Stimulated activated naive CD8-positive, alpha-beta T cell treated with anti-CD3 and anti-CD28 coated beads, Interleukin-15, Interleukin-2, amounts not matched to agents 100 ng/mL and 50 ng/mL, for 24 hours (primary cell): ENCODE measurements at regions not wholly inside any gene's neighbourhood (a gene's known extent, or its start where the extent isn't known, plus 50 kb on each side); places are given as distances from the start of the nearest gene placed in this dataset.
"Not testable (repeated sequence)": the region's sequence is repeated elsewhere in the genome, so short reads cannot be mapped to it uniquely, and the experiment has no call there.

ENCODE experiments used
- H3K27ac Mint-ChIP-seq: one replicate; pipeline ENCODE4 v1.8.0; 2021; ENCODE audit warnings: mild to moderate bottlenecking, mixed read lengths
- H3K27me3 Mint-ChIP-seq: one replicate; pipeline ENCODE4 v1.8.0; 2021; ENCODE audit warnings: mixed read lengths
- H3K36me3 Mint-ChIP-seq: one replicate; pipeline ENCODE4 v1.8.0; 2021; ENCODE audit warnings: low read depth, mixed read lengths
- H3K4me1 Mint-ChIP-seq: one replicate; pipeline ENCODE4 v1.8.0; 2021; ENCODE audit warnings: low read depth, mixed read lengths
- H3K4me3 Mint-ChIP-seq: one replicate; pipeline ENCODE4 v1.8.0; 2021; ENCODE audit warnings: mild to moderate bottlenecking, mixed read lengths
- H3K9me3 Mint-ChIP-seq: one replicate; pipeline ENCODE4 v1.8.0; 2021; ENCODE audit warnings: mixed read lengths

DNA sequence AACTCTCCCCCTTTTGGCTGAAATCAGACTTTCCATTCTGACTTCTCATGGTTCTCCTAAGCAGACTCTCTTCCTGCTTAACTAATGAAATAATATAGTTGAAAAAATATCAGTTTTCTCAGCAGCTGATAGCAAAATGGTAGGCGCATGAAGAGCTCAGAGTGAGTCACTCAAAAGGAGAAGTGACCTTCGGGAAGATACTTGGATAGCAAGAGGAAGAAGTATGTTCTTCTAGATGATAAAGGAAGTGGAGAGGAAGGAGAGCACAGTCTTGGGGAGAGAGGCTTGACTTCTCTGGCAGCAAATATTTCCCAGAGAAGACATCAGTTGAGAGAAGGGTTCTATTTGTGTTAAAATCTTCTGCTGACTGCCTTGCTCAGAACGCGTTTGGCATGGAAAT, 101.5 kb downstream of the TAF11L14 start:
- no peak overlapping the region for H3K4me3 Mint-ChIP-seq

GRCh38 chr5:17737092-17737491, 102.8 kb downstream of the TAF11L14 start:
- Mint-ChIP-seq H3K4me1 (no peaks in the 10 kb centered on the region), H3K36me3 (no peaks in the 10 kb centered on the region), H3K9me3 (peaks cover 8% of the 10 kb centered on the region), H3K27me3 (no peaks in the 10 kb centered on the region), H3K27ac (no peak overlapping the region), H3K4me3 (no peak overlapping the region)

More for the DNA sequence above, 101.5 kb downstream of the TAF11L14 start:
- no peaks in the 10 kb centered on the region for H3K4me1 Mint-ChIP-seq
- no peaks in the 10 kb centered on the region for H3K27me3 Mint-ChIP-seq
- H3K9me3 Mint-ChIP-seq = peaks cover 12% of the 10 kb centered on the region
- no peak overlapping the region for H3K27ac Mint-ChIP-seq
- no peaks in the 10 kb centered on the region for H3K36me3 Mint-ChIP-seq

GRCh38 chr5:17738446-17738845, 104.2 kb downstream of the TAF11L14 start:
- no peaks in the 10 kb centered on the region for H3K4me1 Mint-ChIP-seq
- H3K36me3 Mint-ChIP-seq = no peaks in the 10 kb centered on the region
- H3K27ac Mint-ChIP-seq = no peak overlapping the region
- H3K9me3 Mint-ChIP-seq = peaks cover 8% of the 10 kb centered on the region
- no peak overlapping the region for H3K4me3 Mint-ChIP-seq
- H3K27me3 Mint-ChIP-seq = no peaks in the 10 kb centered on the region

DNA sequence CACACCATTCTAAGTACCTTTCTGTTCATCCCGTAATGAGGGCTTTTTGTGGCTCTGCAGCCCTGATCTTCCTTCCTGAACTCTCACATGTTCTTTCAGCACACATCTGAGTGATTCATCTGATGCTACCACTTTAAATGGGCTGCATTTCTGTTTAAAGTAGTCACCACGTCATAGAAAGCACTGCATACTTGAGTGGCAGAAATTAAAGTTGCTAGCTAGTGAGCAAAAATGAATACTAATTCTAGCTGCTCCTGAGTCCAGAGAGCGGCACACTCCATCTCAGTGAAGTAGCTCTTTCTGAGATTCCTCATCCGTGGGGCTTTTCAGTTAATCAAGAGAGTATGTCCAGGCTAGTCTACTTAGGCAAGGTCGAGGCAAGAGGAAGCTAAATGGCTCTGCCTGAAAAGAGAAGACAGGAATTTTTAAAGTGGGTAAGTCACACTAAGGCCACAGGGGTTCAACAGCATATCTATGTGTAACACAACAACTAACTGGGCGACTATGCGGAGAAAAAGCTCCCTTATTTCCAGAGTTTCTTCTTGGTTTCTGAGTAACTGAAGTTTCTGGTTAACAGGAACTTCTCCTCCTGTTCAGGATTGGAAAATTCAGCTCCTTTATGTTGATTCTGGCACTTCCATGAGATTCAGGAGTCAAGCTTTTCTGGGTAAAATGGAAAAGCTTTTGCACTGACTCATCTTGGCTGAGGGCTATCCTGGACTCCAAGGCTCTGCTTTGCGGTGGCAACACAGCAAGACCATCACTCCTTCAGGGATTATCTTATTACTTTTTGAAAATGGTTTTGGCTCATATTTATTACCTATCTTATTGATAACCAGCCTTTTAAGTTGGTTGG, 109.5 kb downstream of the TAF11L14 start:
- Mint-ChIP-seq H3K27ac (no peak overlapping the region), H3K27me3 (no peaks in the 10 kb centered on the region), H3K4me1 (no peaks in the 10 kb centered on the region), H3K9me3 (peaks cover 4% of the 10 kb centered on the region), H3K4me3 (no peak overlapping the region), H3K36me3 (no peaks in the 10 kb centered on the region)

DNA sequence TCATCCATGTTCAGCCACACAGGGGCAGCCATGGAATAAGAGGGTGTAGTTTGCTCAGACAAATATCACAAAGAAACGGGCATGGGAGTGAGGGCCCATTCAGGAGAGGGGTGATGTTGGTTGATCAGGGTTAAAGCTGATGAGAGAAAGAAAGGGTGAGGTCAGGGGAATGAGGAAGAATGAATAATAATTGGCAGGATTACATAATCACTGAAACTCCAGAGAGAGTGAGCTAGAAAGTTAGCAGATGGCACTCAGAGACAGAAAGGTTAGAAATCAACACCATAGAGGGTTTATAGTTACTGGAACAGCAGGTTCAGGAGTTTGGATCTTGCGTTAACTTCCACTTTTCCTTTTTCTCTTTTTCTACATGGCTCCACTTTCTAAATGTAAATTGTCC, 113.9 kb downstream of the TAF11L14 start:
- Mint-ChIP-seq H3K27ac (no peak overlapping the region), H3K27me3 (no peaks in the 10 kb centered on the region), H3K36me3 (no peaks in the 10 kb centered on the region), H3K4me3 (no peak overlapping the region), H3K4me1 (no peaks in the 10 kb centered on the region), H3K9me3 (peaks cover 4% of the 10 kb centered on the region)

- Mint-ChIP-seq H3K27ac (no peak overlapping the region), H3K4me3 (no peak overlapping the region), H3K4me1 (no peaks in the 10 kb centered on the region), H3K27me3 (no peaks in the 10 kb centered on the region), H3K9me3 (peaks cover 4% of the 10 kb centered on the region), H3K36me3 (no peaks in the 10 kb centered on the region)
These were observed 114.7 kb downstream of the TAF11L14 start for GRCh38 chr5:17748941-17749340.

DNA sequence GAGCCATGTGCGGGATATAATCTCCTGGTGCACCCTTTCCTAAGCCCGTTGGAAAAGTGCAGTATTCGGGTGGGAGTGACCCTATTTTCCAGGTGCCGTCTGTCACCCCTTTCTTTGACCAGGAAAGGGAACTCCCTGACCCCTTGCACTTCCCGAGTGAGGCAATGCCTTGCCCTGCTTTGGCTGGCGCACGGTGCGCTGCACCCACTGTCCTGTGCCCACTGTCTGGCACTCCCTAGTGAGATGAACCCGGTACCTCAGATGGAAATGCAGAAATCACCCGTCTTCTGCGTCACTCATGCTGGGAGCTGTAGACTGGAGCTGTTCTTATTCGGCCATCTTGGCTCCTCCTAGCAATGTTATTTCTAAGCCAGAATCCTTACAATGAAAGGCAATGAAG, 121.1 kb downstream of the TAF11L14 start:
- H3K36me3 Mint-ChIP-seq, H3K4me3 Mint-ChIP-seq, H3K4me1 Mint-ChIP-seq, H3K9me3 Mint-ChIP-seq, H3K27ac Mint-ChIP-seq, H3K27me3 Mint-ChIP-seq: not testable (repeated sequence)

DNA sequence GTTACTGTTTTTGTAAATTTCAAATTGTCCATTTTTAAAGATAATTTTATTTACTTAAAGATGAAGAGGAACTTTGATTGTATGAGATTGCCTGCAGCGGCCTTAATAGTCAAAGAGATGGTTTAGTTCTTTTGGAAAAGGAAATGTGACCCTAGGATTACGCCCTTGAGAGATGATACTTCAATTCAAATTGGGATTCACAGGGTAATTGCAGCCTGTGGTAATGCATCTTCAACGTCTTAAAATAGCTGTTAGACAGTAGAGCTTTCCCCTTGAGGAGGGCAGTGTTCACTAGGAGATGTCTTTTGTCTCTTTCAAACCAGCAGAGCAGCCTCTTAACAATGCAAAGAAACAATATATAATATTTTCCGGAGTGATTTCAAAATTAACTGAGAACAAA, 127.1 kb downstream of the TAF11L14 start:
- H3K27ac Mint-ChIP-seq = no peak overlapping the region
- H3K27me3 Mint-ChIP-seq = no peaks in the 10 kb centered on the region
- no peak overlapping the region for H3K4me3 Mint-ChIP-seq
- no peaks in the 10 kb centered on the region for H3K36me3 Mint-ChIP-seq
- peaks cover 17% of the 10 kb centered on the region for H3K9me3 Mint-ChIP-seq
- no peaks in the 10 kb centered on the region for H3K4me1 Mint-ChIP-seq

- Mint-ChIP-seq H3K27me3 (no peaks in the 10 kb centered on the region), H3K36me3 (no peaks in the 10 kb centered on the region), H3K27ac (no peak overlapping the region), H3K4me3 (no peak overlapping the region), H3K4me1 (no peaks in the 10 kb centered on the region), H3K9me3 (peaks cover 23% of the 10 kb centered on the region)
These were observed 129.0 kb downstream of the TAF11L14 start for GRCh38 chr5:17763301-17763700.

- Mint-ChIP-seq H3K4me3 (no peak overlapping the region), H3K27me3 (no peaks in the 10 kb centered on the region), H3K36me3 (no peaks in the 10 kb centered on the region), H3K4me1 (no peaks in the 10 kb centered on the region), H3K27ac (no peak overlapping the region), H3K9me3 (peaks cover 18% of the 10 kb centered on the region)
These were observed 131.8 kb downstream of the TAF11L14 start for GRCh38 chr5:17766031-17766430.

- H3K27me3 Mint-ChIP-seq = no peaks in the 10 kb centered on the region
- no peaks in the 10 kb centered on the region for H3K4me1 Mint-ChIP-seq
- peaks cover 16% of the 10 kb centered on the region for H3K9me3 Mint-ChIP-seq
- no peak overlapping the region for H3K27ac Mint-ChIP-seq
- H3K36me3 Mint-ChIP-seq = no peaks in the 10 kb centered on the region
- no peak overlapping the region for H3K4me3 Mint-ChIP-seq
These were observed 135.0 kb downstream of the TAF11L14 start for GRCh38 chr5:17769277-17769676.

DNA sequence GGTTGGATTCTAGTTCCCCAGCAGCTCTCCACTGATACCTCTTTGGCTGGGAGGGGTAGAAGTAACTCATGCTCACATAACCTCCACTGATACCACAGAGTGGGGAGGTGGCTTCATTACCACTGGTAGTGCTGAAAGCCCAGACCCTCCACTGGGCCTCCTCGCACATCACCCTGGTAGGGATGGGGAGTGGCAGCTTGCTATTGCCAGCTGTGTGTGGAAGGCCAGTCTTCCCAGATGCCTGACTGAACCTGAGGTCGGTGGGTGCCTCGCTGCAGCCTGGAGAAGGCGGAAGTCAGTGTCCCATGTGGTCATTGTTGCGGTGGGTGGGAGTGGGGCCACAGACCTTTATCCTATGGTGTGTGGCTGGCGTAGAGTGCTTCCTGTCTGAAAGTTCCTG, 138.0 kb downstream of the TAF11L14 start:
- Mint-ChIP-seq H3K4me3 (no peak overlapping the region), H3K4me1 (no peaks in the 10 kb centered on the region), H3K9me3 (no peaks in the 10 kb centered on the region), H3K36me3 (no peaks in the 10 kb centered on the region), H3K27me3 (no peaks in the 10 kb centered on the region), H3K27ac (no peak overlapping the region)

DNA sequence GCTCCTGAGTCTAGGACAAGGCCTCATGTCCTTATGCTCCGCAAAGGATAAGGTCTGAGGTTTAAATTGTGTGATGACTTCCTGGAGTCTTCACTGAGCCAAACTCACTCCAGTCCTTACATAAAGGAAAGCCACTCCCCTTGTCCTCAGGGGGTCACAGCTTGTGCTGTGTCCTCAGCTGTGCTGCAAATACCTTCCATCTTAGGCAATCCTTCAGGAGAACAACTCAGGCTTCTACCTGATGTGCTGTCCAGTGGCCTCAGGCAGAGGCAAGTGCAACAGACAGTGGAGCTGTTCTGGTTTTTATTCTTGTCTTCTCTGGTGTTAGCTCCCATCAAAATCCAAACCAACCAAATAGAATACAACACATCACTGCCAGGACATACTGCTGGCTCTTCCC, 151.5 kb downstream of the TAF11L14 start:
- no peaks in the 10 kb centered on the region for H3K9me3 Mint-ChIP-seq
- H3K4me1 Mint-ChIP-seq = no peaks in the 10 kb centered on the region
- no peak overlapping the region for H3K27ac Mint-ChIP-seq
- H3K27me3 Mint-ChIP-seq = no peaks in the 10 kb centered on the region
- no peaks in the 10 kb centered on the region for H3K36me3 Mint-ChIP-seq
- no peak overlapping the region for H3K4me3 Mint-ChIP-seq

DNA sequence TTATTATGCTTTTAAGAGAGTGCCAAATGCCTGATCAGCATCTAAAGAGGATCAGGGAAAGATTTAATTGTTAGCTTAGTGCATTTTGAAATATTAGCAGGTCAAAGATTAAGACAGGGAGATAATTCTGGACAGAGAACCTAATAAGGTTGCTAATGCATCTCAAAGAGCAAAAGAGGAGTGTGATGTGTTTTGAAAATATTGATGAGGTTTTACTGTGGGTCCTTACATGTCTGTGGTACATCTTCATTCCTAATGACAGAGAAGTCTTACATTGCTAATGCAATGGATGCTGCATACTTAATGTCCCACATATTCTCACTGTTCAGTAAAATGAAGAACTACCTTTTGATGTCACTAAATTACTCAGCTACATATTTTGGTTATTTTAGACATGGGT, 154.1 kb downstream of the TAF11L14 start:
- no peaks in the 10 kb centered on the region for H3K4me1 Mint-ChIP-seq
- no peak overlapping the region for H3K4me3 Mint-ChIP-seq
- H3K27ac Mint-ChIP-seq = no peak overlapping the region
- H3K27me3 Mint-ChIP-seq = no peaks in the 10 kb centered on the region
- H3K36me3 Mint-ChIP-seq = no peaks in the 10 kb centered on the region
- H3K9me3 Mint-ChIP-seq = no peaks in the 10 kb centered on the region

DNA sequence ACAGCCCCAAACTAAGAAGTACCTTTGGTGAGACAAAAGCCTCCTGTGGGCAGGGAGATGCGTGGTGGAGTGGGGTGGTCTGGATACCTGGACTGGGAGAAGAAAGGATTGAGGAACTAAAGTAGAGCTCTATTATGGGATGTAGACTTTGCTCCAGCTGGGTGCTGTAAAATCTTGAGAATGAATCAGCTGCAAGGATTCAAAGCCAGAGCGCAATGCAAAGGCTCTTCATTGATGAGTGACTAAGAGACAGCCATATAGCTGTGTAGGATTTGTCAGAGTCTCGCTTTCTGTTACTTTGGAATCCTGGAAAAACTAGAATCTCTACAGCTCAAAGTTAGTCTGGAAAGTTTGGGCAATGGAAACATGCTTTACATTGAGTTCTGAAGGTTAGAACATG, 159.9 kb downstream of the TAF11L14 start:
- peaks cover 3% of the 10 kb centered on the region for H3K9me3 Mint-ChIP-seq
- no peak overlapping the region for H3K27ac Mint-ChIP-seq
- no peaks in the 10 kb centered on the region for H3K36me3 Mint-ChIP-seq
- no peaks in the 10 kb centered on the region for H3K27me3 Mint-ChIP-seq
- H3K4me1 Mint-ChIP-seq = no peaks in the 10 kb centered on the region
- H3K4me3 Mint-ChIP-seq = no peak overlapping the region

DNA sequence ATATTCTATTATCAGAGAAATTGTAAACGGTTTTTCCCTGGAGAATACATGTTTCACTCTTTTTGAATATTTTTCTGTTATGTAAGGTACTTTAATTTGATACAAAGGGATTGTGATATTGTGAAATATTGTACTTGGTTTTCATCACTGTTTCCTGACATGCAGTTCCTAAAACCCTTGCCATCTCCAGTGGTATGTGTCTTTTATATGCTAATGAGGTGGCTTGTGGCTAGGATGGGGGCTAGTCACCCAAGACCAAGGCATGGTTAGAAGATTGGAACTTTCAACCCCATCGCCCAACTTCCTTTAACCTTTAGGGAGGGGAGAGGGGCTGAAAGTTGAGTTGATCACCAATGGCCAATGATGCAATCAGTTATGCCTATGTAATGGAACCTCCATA, 160.6 kb downstream of the TAF11L14 start:
- no peak overlapping the region for H3K27ac Mint-ChIP-seq
- H3K9me3 Mint-ChIP-seq = peaks cover 3% of the 10 kb centered on the region
- no peaks in the 10 kb centered on the region for H3K27me3 Mint-ChIP-seq
- H3K4me3 Mint-ChIP-seq = no peak overlapping the region
- H3K36me3 Mint-ChIP-seq = no peaks in the 10 kb centered on the region
- no peaks in the 10 kb centered on the region for H3K4me1 Mint-ChIP-seq
